ENCODE measurements at regions not wholly inside any gene's neighbourhood (a gene's known extent, or its start where the extent isn't known, plus 50 kb on each side); places are given as distances from the start of the nearest gene placed in this dataset.

DNA sequence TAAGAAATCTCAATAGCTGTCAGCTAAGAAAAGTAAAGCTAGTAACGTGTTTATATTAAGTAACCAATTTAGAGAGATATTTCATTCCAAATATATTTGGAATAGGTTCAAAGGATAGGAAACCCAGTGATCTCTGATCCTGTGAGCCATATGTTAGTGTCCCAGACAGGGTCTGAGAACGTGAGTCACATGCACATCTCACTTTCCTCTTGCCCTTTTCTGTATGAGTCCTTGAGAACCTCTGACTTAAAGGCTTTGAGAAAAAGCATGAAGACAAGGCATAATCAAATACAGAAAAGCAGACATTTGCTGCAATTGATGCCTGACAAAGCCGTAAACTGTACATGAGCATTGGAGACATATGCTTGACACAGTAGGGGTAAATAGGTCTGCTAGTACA lies 655.1 kb upstream of the ADGRL3 start:
- peak; percentile 12 for DNase-seq

DNA sequence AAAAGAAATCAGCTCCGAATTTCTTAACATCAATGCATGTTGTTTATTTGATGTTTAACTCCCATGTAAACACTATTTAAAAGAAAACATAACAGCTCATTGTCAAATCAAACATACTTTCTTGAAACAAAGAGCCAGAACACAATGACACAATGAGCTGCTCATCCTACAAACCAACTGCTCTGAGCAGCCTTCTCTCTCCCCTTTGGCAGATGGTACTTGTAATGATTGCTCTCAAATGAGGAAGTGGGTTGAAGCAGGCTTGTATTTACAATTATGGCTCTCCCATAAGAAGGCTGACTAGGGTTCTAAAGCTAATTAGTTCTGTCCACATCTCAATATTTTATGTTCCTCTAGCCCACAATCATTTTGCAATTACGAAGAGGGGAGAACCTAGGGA lies 637.8 kb upstream of the ADGRL3 start:
- no peak for DNase-seq

DNA sequence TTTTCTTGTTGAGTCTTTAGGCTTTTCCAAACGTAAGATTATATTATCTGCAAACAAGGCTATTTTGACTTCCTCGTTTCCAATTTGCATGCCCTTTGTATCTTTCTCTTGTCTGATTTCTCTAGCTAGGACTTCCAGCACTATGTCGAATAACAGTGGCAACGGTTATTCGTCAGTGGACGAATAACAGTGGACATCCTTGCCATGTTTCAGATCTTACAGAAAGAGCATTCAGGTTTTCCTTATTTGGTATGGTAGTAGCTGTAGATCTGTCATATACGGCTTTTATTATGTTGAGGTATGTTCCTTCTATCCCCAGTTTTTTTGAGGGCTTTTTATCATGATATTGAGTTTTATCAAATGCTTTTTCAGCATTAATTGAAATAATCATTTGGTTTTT lies 634.6 kb upstream of the ADGRL3 start:
- no peak for DNase-seq

DNA sequence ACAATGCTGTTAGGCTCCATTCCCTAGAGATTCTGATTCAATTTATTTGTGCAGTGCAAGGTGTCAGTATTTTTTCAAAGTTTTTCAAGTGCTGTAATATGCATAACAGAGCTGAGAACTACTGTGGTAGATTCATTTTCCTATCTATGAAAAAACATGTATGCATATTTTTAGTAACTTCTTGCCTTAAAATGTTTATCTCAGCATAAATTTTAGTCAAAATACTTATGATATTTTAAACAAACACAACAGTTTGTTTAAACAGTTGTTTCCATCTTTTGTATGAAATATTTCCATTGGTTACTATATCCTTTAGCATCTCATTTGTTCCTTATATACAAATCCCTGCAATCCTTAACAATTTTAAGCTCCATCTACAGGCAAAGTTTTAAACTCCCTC lies 624.8 kb upstream of the ADGRL3 start:
- no peak for DNase-seq

DNA sequence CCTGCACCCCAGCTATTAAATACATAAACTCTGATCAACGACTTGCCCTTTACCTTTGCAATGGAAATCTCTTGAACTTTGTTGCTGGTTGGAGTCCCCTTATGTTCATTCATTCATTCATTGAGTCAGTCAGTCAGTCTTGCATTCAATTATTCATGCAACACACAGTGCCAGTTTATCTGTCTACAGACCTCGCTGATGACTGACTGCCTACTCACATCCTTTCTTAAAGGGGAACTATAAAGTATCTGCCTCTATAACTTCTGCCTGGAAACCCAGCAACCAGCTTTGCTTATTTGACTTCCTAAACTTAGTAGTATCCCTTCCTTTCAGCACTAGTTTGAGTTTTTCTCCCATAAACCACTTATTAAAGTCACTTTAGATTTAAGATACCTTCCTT lies 620.8 kb upstream of the ADGRL3 start:
- peak; percentile 16 for DNase-seq

DNA sequence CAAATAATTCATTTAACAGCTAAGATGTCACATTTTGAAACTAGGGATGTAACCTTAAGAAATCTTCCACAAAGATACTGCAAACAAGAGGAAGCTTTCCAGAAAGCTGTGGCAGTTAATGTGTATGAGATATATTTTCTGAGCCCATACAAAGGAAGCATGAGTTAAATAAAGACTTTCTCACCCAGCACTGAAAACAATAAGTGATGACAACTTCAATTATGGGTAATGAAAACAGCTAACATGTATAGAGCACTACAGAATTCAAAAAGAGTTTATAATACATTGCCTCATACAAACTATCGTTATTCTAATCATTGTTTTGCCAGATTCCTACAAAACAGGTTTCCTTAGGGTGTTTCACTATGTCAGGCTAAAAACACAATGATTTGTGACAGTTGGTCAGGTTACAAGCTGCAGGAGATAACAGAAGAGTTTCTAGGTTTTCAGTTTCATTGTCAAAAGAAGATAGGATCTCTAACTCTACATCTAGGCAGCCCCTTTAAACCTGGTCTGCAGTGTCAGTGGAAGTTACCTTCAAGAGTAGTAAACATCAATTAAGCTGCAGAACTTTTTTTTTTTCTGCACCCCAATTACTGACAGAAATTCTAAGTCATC lies 618.1 kb upstream of the ADGRL3 start:
- no peak for DNase-seq

DNA sequence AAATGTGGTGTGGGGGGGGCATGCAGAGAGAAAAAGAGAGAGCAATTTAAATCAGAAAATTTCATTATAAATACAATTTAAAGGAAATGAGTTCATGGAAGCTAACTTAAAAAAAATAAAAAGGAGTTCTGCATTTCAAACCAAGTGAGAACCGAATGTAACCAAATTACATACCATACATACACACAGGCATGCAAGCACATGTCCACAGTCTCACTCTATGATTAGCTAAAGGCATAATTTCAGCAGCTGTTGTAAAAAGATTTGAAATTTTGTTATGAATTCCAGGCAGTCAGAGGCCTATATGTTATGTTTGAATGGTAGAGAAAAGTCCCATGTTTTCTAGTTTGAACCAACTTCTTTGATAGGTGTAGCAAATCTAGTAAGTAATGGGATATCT lies 611.6 kb upstream of the ADGRL3 start:
- DNase-seq, result peak; percentile 42

DNA sequence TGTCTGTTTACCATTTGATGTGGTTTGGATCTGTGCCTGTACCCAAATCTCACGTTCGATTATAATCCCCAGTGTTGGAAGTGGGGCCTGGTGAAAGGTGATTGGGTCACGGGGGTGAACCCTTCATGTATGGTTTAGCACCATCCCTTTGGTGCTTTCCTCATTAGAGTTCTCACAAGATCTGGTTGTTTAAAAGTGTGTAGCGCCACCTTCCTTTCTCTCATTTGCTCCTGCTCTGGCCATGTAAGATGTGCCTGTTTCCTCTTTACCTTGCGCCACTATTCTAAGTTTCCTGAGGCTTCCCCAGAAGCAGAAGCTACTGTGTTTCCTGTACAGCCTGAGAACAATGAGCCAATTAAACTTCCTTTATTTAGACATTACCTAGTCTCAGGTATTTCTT lies 610.7 kb upstream of the ADGRL3 start:
- DNase-seq, result no peak

DNA sequence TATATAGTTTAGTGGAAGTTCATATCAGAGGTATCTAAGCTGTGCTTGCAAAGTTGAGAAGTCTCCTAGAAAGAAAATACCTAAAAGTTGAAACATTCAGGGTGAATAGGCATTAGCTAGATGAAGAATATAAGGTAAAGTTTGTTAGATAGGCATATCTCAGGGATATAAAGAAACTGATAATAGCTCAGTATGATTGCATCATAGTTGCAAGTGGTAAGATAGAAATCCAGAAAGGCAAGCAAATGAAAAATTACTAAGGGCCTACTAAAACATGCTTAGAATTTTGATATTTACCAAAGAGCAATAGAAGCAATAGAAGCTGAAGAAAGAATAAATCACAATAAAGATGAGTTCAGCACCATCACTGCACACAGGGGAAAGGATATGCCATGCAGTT lies 610.0 kb upstream of the ADGRL3 start:
- no peak for DNase-seq

DNA sequence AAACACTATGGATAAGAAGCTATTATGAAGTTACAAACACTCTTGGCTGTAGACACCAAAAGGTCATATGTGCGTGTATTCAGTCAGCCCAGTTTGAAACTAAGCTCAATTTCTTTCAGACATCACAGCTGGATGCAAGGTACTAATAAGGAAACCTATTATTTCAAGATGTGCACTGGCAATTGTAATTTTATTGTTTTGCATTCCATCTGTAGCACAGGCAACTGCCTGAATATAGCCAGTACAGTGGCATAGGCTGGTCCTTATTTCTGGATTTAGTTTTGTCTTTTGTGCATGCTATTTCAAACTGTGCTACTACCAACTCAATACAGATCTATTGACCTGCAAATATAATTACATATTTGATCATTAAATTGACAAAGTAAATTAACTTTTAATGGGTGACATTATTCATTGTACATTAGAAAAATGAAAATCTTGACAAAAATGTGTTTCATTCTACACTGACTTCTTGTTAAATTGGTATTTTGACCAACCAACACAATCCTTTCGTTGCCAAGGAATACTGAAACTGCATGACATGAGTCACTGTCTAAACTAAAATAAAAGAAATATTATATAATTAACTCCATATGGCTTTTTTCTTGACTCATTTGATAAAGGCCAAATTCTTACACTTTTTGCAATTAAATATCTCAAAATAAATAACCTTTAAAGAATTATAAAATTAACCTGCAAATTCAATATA lies 594.3 kb upstream of the ADGRL3 start:
- peak; percentile 90 for DNase-seq

DNA sequence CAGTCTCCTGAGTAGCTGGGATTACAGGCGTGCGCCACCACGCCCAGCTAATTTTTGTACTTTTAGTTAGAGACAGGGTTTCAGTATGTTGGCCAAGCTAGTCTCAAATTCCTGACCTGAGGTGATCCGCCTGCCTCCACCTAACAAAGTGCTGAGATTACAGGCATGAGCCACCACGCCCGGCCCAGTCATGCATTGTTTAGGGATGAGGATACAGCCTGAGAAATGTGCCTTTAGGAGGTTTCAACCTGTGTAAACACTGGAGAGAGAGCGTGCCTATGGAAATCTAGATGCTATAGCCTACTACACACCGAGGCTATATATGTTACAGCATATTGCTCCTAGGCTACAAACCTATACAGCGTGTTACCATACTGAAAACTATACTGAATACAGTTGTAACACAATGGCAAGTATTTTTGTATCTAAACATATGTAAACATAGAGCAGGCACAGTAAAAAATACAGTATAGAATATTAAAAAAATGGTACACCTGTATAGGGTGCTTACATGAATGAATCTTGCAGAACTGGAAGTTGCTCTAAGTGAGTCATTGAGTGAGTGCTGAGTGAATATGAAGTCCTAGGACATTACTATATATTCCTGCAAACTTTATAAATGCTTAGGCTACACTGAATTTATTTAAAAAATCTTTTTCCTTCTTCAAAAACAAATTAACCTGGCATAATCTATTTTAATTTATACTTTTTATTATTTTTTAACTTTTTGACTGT lies 588.2 kb upstream of the ADGRL3 start:
- peak; percentile 68 for DNase-seq

DNA sequence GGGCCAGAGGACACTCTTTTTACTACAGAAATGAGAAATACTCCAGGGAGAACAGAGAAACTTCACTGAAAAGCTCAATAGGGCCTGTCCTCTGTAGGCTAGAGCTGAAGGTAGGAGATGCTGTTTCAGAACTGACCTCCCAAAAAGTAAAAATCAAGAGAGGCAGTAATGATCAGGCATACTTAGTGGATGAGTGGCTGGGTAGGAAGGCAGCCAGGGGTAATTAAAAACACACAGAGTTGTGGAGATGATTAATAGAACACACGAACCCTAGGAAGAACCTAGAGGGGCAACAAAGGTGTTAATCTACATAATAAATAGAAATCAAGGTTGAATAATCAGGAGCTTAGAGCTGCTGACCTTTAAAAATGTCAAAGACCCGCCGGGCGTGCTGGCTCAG lies 582.4 kb upstream of the ADGRL3 start:
- peak; percentile 20 for DNase-seq

DNA sequence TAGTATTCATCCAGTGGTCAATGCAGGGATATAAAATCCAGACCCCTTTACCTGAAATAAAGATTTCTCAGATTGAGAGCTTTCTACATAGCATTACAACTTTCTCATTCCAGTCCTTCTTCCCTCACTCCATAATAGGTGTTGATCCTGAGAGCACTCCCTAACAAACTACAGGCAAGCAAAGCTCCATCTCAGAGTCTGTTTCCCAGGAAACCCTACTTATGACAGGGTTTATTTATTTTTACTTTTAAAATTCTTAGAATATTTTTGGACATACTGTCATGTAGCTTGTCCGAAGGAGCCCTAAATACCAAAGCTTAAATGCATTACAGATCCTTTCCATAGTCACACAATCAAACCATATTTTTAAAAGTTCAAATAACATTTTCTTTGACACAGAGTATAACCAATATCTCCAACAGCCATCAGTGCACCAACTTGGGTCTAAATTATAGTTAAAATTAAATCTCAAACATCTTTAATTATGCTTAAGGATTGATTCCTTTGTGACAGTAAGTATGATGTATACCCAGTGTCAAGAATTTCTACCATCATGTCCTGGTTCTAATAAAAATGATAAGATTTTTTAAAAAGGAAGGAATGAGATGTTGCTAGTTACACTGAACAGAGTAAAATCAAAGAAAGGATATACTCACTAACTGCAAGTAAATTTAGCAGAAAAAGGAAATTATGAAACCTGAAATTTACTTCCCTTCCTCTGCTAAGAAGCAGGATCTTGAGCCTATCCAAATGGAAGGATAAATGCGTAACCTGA lies 580.4 kb upstream of the ADGRL3 start:
- peak; percentile 92 for DNase-seq

DNA sequence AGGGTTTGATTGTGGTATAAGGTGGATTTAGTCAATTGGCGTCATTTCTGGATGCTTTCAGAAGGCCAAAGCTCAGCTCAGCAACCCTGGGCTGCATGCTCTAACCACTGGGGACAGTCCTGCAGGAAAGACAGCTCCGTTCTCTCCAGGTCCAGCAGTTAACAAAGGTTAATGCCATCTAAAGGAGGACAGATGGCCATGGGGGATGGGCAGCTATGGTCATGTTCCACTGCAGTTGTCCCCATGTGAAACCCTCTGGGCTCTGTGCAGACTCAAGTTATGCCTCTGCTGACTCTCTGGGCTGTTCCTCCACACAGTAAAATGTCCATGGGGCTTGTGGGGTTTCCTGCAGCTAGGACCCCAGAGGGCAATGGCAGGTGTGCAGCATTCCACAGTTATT lies 562.1 kb upstream of the ADGRL3 start:
- no peak for DNase-seq

DNA sequence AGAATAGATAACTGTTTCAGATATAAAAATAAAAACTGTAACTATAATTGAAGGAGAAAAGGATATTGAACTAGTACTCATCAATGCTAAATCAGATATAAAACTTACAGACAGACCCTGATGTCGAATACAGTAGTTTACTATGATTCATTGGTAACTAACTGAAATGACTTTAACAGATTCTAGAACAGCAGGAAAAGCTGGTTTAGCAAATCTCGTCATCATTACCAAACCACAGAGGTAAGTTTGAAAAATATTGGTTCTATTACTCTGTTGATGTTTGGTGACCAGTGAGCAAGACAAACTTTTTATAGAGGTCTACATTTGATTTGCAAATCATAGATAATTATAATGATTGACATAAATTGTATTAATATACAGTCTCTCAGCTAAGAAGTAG lies 551.4 kb upstream of the ADGRL3 start:
- no peak for DNase-seq

DNA sequence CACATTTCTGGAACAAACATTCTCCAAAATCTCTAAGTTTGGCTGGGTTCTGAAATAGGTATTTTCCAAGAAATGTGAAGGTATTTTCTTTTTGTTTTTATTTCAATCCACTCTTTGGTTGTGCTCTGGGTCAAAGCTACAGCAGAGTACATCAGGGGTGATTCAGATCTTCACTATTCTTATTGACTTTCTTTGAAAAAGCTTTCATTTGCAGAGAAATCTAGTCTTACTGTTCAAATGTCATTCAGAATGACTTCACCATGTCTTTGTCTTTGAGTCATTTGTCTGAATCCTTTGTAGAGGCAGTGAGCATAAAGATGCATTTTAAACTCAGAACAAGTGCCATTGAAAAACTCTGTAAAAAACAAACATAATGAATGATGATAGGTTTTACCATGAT lies 547.2 kb upstream of the ADGRL3 start:
- peak; percentile 27 for DNase-seq

DNA sequence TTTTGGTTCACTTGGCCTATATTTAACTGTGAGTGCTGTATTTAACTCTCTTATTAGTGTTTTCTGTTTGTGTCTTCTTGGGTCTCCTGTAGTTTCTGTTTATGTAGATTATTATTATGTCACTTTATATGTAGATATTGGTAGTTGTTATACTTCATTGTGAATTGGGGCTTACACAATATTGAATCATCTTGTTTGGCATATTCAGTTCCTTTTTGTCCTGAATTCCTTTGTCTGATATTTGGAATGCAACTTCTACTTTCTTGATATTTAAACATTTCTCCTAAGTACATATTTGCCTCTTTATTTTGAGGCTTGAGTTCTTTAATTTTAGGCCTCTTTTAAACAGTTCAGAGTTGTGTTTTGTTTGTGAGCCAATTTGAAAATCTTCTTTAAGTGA lies 544.8 kb upstream of the ADGRL3 start:
- DNase-seq, result peak; percentile 37

DNA sequence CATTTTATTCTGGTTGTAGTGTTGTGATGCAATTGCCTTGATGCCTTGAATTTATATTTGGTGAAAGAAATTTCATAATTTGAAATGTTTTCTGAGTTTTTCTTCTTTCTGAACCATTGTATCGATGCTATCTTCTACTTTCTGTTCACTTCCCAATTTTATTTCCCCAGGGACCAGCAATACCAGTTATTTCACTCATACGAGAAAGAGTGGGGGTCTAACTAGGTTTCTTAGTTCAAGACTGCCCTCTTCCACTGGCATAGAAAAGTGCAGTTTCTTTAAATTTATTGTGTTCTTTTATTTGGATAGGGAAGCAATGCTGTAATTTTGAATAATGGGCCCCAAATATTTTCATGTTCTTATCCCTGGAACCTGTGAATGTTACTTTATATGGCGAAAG lies 544.0 kb upstream of the ADGRL3 start:
- peak; percentile 59 for DNase-seq

DNA sequence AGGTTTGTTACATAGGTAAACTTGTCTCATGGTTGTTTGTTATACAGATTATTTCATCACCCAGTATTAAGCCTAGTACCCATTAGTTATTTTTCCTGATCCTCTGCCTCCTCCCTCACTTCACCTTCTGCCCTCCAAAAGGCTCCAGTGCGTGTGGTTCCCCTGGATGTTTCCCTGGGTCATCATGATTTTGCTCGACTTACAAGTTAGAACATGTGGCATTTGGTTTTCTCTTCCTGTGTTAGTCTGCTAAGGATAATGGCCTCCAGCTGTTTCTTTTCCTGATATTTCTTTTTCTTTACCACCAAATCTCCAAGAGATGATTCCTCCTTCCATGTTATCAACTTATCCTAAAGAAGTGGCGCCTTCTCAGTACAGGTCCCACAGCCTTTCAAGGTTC lies 543.1 kb upstream of the ADGRL3 start:
- DNase-seq, result peak; percentile 17

DNA sequence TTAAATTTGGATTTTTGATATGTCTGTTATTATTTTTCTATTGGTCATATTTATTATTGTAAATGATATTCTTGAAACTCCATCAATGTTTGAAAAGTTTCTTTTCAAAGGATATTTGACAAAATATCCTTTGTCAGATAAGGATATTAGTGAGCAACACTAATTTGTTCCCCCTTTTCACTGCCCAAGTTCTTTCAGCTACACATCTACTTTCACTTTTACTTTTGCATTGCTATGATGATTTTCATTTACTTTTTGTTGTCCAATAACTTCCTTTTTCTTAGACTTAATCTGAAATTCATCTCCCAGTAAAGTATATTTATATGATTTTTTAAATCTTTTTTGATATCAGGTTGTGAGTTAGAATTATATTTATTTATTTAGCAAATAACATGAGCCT lies 542.3 kb upstream of the ADGRL3 start:
- DNase-seq, result peak; percentile 17

DNA sequence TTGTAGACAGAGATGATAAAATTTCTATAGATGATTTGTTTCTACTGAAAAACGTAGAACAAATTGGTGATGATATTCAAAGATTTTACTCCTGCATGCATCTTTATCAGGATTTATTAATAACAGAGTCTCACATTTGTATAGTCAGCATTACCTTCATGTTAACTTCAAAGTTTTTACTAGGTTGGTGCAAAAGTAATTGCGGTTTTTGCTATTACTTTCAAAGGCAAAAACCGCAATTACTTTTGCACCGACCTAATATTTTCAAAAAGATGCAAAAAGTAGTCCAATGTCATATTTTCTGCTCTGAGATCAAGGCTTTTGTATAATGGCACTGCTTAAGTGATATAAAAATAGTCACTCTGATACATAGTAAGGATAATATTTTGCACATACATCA lies 536.4 kb upstream of the ADGRL3 start:
- no peak for DNase-seq

DNA sequence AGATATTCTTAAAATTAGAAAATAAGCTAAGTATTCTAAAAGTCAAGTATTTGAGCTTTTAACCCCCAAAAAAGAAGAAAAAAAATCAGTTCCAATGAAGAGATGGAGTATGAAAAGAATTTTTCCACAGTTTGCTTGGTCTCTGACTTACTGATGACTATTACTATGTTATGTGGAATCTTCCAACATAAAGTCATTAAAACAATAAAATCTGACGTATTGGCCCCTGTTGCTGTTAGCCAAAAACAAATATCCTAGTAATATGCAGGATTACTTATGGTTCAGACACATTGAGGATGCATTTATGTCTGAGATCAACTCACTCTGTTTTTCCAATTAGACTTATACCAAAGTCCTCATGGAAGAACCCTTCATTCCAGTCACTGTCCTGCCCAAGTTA lies 517.2 kb upstream of the ADGRL3 start:
- DNase-seq, result peak; percentile 95

DNA sequence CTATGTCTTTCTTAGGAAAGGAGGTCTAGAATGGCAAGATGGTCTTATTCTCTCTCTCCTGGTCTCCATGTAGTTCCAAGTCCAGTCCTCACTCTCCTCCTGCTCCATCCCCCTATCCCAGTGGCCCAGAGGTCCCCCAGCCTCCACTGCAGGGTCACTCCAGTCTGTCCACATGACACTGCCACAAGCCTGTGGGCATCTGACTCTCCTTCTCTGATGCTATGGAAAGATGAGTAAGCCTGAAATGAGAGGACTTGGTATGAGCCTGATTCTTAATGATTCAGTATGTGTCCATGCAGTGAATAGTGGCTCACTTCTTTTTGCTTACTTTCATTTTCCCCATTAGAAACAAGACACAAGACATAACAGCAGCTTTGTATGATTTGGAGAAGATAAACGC lies 516.8 kb upstream of the ADGRL3 start:
- DNase-seq, result peak; percentile 98
